Left lung (tissue), 4 donors: ENCODE measurements at regions not wholly inside any gene's neighbourhood (a gene's known extent, or its start where the extent isn't known, plus 50 kb on each side); places are given as distances from the start of the nearest gene placed in this dataset.
"Not testable (repeated sequence)": the region's sequence is repeated elsewhere in the genome, so short reads cannot be mapped to it uniquely, and the experiment has no call there.

Source experiments
- ATAC-seq: fragments of 200-7000 bp; cut with Tn5 transposase; one replicate; pipeline ENCODE4 v1.9.1; 2020; ENCODE audit warnings: moderate library complexity
- DNase-seq, 4 donors: peaks; one replicate each; pipeline ENCODE4 v3.0.0-alpha.2; 2013 to 2020
- H3K27ac ChIP-seq, 2 donors: fragments of 200-600 bp; sonication (generic) in 1 of 2; one replicate each; pipeline versions ENCODE4 v1.5.0 to v1.8.0; 2020 to 2021
- H3K27me3 ChIP-seq, 2 donors: fragments of 200-600 bp; sonication (generic) in 1 of 2; one replicate each; pipeline versions ENCODE4 v1.5.0 to v1.8.0; 2020 to 2021
- H3K36me3 ChIP-seq, 2 donors: fragments of 200-600 bp; sonication (generic) in 1 of 2; one replicate each; pipeline versions ENCODE4 v1.5.0 to v1.8.0; 2020 to 2021
- H3K4me1 ChIP-seq, 2 donors: fragments of 200-600 bp; one replicate each; pipeline ENCODE4 v1.8.0; 2021
- H3K4me3 ChIP-seq, 2 donors: fragments of 200-600 bp; sonication (generic) in 1 of 2; one replicate each; pipeline versions ENCODE4 v1.5.0 to v1.8.0; 2020 to 2021; ENCODE audit warnings: mild to moderate bottlenecking in 1 of 2
- H3K9me3 ChIP-seq, 2 donors: fragments of 200-600 bp; sonication (generic) in 1 of 2; one replicate each; pipeline versions ENCODE4 v1.5.0 to v1.8.0; 2020 to 2021
- CTCF ChIP-seq, 2 donors: fragments of 200-600 bp; sonication (generic) in 1 of 2; IDR thresholded peaks; one replicate each; pipeline versions ENCODE4 v1.5.0 to v1.8.0; 2021; ENCODE audit warnings: antibody characterized with exemption in 2 of 2
- intact Hi-C, 2 donors: fragments of 100-400 bp; cut with DNase I; formaldehyde crosslinking; loops; one replicate each; pipeline versions ENCODE4 v1.11.2 to v1.14.2; 2022
- donor health status: DM: no; HTN: yes; CAD: no.
- donor health status: DM: no; HTN: no; CAD: no.

GRCh38 chr2:239829326-239829725 is 195.8 kb downstream of the NDUFA10 start:
- H3K9me3 ChIP-seq = no peaks in the 10 kb centered on the region
- peaks cover 0 to 6% of the 10 kb centered on the region in 2 donors for H3K27me3 ChIP-seq
- peak in 1 of 4 donors; percentile 20 for DNase-seq
- H3K27ac ChIP-seq = no peak overlapping the region
- TF ChIP-seq CTCF (IDR thresholded peaks at IDR 0.05) = no peak
- H3K36me3 ChIP-seq = no peaks in the 10 kb centered on the region
- ATAC-seq = no peak
- H3K4me3 ChIP-seq = no peak overlapping the region
- H3K4me1 ChIP-seq = peaks cover 0 to 3% of the 10 kb centered on the region in 2 donors
- intact Hi-C loops = no loop called here

GRCh38 chr2:239828973-239829275 is 196.2 kb downstream of the NDUFA10 start:
- ATAC-seq, H3K27me3 ChIP-seq, intact Hi-C loops, H3K36me3 ChIP-seq, H3K4me3 ChIP-seq, H3K4me1 ChIP-seq, H3K9me3 ChIP-seq, H3K27ac ChIP-seq: not testable (repeated sequence)
- peak in 1 of 4 donors; percentile 25 for DNase-seq

GRCh38 chr2:239828192-239828972 is 196.8 kb downstream of the NDUFA10 start:
- DNase-seq (peak in 1 of 4 donors; percentile 33), ATAC-seq (no peak)
- intact Hi-C loops = no loop called here
- H3K27me3 ChIP-seq = peaks cover 0 to 6% of the 10 kb centered on the region in 2 donors
- H3K27ac ChIP-seq = no peak overlapping the region
- peaks cover 0 to 3% of the 10 kb centered on the region in 2 donors for H3K4me1 ChIP-seq
- no peak overlapping the region for H3K4me3 ChIP-seq
- TF ChIP-seq CTCF (IDR thresholded peaks at IDR 0.05) = no peak
- H3K9me3 ChIP-seq = no peaks in the 10 kb centered on the region
- no peaks in the 10 kb centered on the region for H3K36me3 ChIP-seq

- no peak overlapping the region for H3K27ac ChIP-seq
- intact Hi-C loops = no loop called here
- H3K4me1 ChIP-seq = peaks cover 0 to 3% of the 10 kb centered on the region in 2 donors
- no peak for TF ChIP-seq CTCF (IDR thresholded peaks at IDR 0.05)
- peaks cover 0 to 6% of the 10 kb centered on the region in 2 donors for H3K27me3 ChIP-seq
- H3K4me3 ChIP-seq = no peak overlapping the region
- ATAC-seq (no peak), DNase-seq (peak in 1 of 4 donors; percentile 47)
- no peaks in the 10 kb centered on the region for H3K36me3 ChIP-seq
- no peaks in the 10 kb centered on the region for H3K9me3 ChIP-seq
Measured at GRCh38 chr2:239827523-239827890, 197.6 kb downstream of the NDUFA10 start.

- intact Hi-C loops = no loop called here
- no peak overlapping the region for H3K4me3 ChIP-seq
- no peak for TF ChIP-seq CTCF (IDR thresholded peaks at IDR 0.05)
- no peak overlapping the region for H3K27ac ChIP-seq
- DNase-seq (peak in 2 of 4 donors; percentile 22 to 28), ATAC-seq (no peak)
- H3K36me3 ChIP-seq = no peaks in the 10 kb centered on the region
- H3K27me3 ChIP-seq = peaks cover 0 to 6% of the 10 kb centered on the region in 2 donors
- H3K4me1 ChIP-seq = peaks cover 0 to 3% of the 10 kb centered on the region in 2 donors
- no peaks in the 10 kb centered on the region for H3K9me3 ChIP-seq
Measured at GRCh38 chr2:239826786-239827522, 198.2 kb downstream of the NDUFA10 start.
